ENCODE measurements at regions not wholly inside any gene's neighbourhood (a gene's known extent, or its start where the extent isn't known, plus 50 kb on each side); places are given as distances from the start of the nearest gene placed in this dataset.

GRCh38 chr2:13128139-13128538, 411.4 kb downstream of the TRIB2 start:
- no peaks in the 10 kb centered on the region for H3K36me3 ChIP-seq
- no peaks in the 10 kb centered on the region for H3K4me1 ChIP-seq
- ATAC-seq (no peak), DNase-seq (no peak)
- H3K27ac ChIP-seq: no peak overlapping the region
- H3K27me3 ChIP-seq (ENCODE audit: low read depth): no peaks in the 10 kb centered on the region
- no peak overlapping the region for H3K4me3 ChIP-seq
- intact Hi-C loops (cut with DNase I): no loop called here
- H3K9me3 ChIP-seq: no peaks in the 10 kb centered on the region
- TF ChIP-seq CTCF (IDR thresholded peaks at IDR 0.05): no peak

GRCh38 chr2:13135369-13135768, 418.6 kb downstream of the TRIB2 start:
- Histone ChIP-seq H3K9me3 (no peaks in the 10 kb centered on the region), H3K27me3 (ENCODE audit: low read depth) (no peaks in the 10 kb centered on the region), H3K36me3 (no peaks in the 10 kb centered on the region), H3K4me1 (no peaks in the 10 kb centered on the region), H3K27ac (no peak overlapping the region), H3K4me3 (no peak overlapping the region)
- TF ChIP-seq CTCF (IDR thresholded peaks at IDR 0.05): no peak
- DNase-seq (no peak), ATAC-seq (no peak)
- intact Hi-C loops (cut with DNase I): no loop called here

GRCh38 chr2:13135856-13136255, 419.1 kb downstream of the TRIB2 start:
- DNase-seq (no peak), ATAC-seq (no peak)
- no peaks in the 10 kb centered on the region for H3K9me3 ChIP-seq
- H3K4me1 ChIP-seq: no peaks in the 10 kb centered on the region
- no peak for TF ChIP-seq CTCF (IDR thresholded peaks at IDR 0.05)
- no peak overlapping the region for H3K27ac ChIP-seq
- no peaks in the 10 kb centered on the region for H3K27me3 ChIP-seq (ENCODE audit: low read depth)
- no peaks in the 10 kb centered on the region for H3K36me3 ChIP-seq
- H3K4me3 ChIP-seq: no peak overlapping the region
- intact Hi-C loops (cut with DNase I): no loop called here

GRCh38 chr2:13137679-13138078, 420.9 kb downstream of the TRIB2 start:
- Histone ChIP-seq H3K4me1 (no peaks in the 10 kb centered on the region), H3K4me3 (no peak overlapping the region), H3K27me3 (ENCODE audit: low read depth) (no peaks in the 10 kb centered on the region), H3K27ac (no peak overlapping the region), H3K36me3 (no peaks in the 10 kb centered on the region), H3K9me3 (no peaks in the 10 kb centered on the region)
- ATAC-seq (no peak), DNase-seq (no peak)
- intact Hi-C loops (cut with DNase I): no loop called here
- TF ChIP-seq CTCF (IDR thresholded peaks at IDR 0.05): no peak

- H3K9me3 ChIP-seq: no peaks in the 10 kb centered on the region
- intact Hi-C loops (cut with DNase I): no loop called here
Observed at GRCh38 chr2:13141315-13141714, 424.6 kb downstream of the TRIB2 start.

More at GRCh38 chr2:13141315-13141714, 424.6 kb downstream of the TRIB2 start:
- no peak for ATAC-seq
- H3K36me3 ChIP-seq: no peaks in the 10 kb centered on the region
- no peak for DNase-seq
- no peaks in the 10 kb centered on the region for H3K27me3 ChIP-seq (ENCODE audit: low read depth)
- no peak for TF ChIP-seq CTCF (IDR thresholded peaks at IDR 0.05)
- no peak overlapping the region for H3K27ac ChIP-seq
- H3K4me3 ChIP-seq: no peak overlapping the region
- no peaks in the 10 kb centered on the region for H3K4me1 ChIP-seq

Data from lower lobe of right lung (tissue), 2 donors.